A549 (cell line): ENCODE measurements at regions not wholly inside any gene's neighbourhood (a gene's known extent, or its start where the extent isn't known, plus 50 kb on each side); places are given as distances from the start of the nearest gene placed in this dataset.

ENCODE experiments used
- ATAC-seq, 2 experiments: fragments of 200-7000 bp in 1 of 2; fragments of >200 bp in 1 of 2; cut with Nextera tagmentation in 1 of 2; cut with Tn5 transposase in 1 of 2; 3 replicates each; pipeline versions ENCODE4 v1.8.0 to v1.9.1; 2018 to 2020; ENCODE audit warnings: mild to moderate bottlenecking in 1 of 2, moderate library complexity in 1 of 2
- CTCF ChIA-PET: fragments of 300-600 bp; sonication (Branson Sonifier 250); formaldehyde crosslinking; extraction: SDS; loops from one replicate; lab custom pipeline; 2021; ENCODE audit warnings: antibody characterized with exemption, inconsistent platforms; lab: Yijun Ruan, JAX
- POLR2A ChIA-PET: fragments of 350-600 bp; formaldehyde crosslinking; extraction: SDS; loops from one replicate; lab custom pipeline; 2021; ENCODE audit warnings: antibody characterized with exemption, inconsistent platforms; lab: Yijun Ruan, JAX
- DNase-seq, 2 experiments: peaks; one replicate each; pipeline versions ENCODE4 v3.0.0 to v3.0.0-alpha.2; 2011 to 2016; ENCODE audit warnings: low read depth in 1 of 2, low spot score in 1 of 2
- FAIRE-seq: peaks from 2 replicates; lab custom pipeline; 2011; peaks lifted over from hg19 to GRCh38; lab: Jason Lieb, UNC
- H3K27ac ChIP-seq, 2 experiments: fragments of >200 bp; sonication (Bioruptor Twin); formaldehyde crosslinking; 3 replicates each; pipeline ENCODE4 v1.5.1; 2016 to 2017
- H3K4me1 ChIP-seq: fragments of >200 bp; sonication (Bioruptor Twin); formaldehyde crosslinking; 3 replicates; pipeline ENCODE4 v1.6.1; 2016
- H3K4me2 ChIP-seq: fragments of >200 bp; sonication (Bioruptor Twin); formaldehyde crosslinking; 3 replicates; pipeline ENCODE4 v1.6.1; 2016
- H3K4me3 ChIP-seq: fragments of >200 bp; sonication (Bioruptor Twin); formaldehyde crosslinking; 3 replicates; pipeline ENCODE4 v1.5.1; 2016
- H3K9me3 ChIP-seq: fragments of >200 bp; sonication (Bioruptor Twin); formaldehyde crosslinking; 3 replicates; pipeline ENCODE4 v1.6.1; 2016
- BHLHE40 ChIP-seq: IDR thresholded peaks from 2 replicates; pipeline ENCODE4 v1.6.1; 2012; ENCODE audit warnings: low read depth, low read length, inconsistent platforms
- CBX2 ChIP-seq: fragments of 200-600 bp; sonication (generic); IDR thresholded peaks from 2 replicates; pipeline ENCODE4 v1.6.1; 2016; ENCODE audit warnings: low read depth, mild to moderate bottlenecking, borderline replicate concordance
- CBX8 ChIP-seq: fragments of 200-600 bp; sonication (generic); IDR thresholded peaks from 2 replicates; pipeline ENCODE4 v1.6.1; 2016
- CHD2 ChIP-seq: fragments of 150-350 bp; IDR thresholded peaks from 2 replicates; pipeline ENCODE4 v1.6.1; 2014; ENCODE audit warnings: low read length; ENCODE audit not compliant: partially characterized antibody
- CHD4 ChIP-seq: fragments of 200-600 bp; sonication (generic); IDR thresholded peaks from 2 replicates; pipeline ENCODE4 v1.6.1; 2016; ENCODE audit warnings: antibody characterized with exemption, mild to moderate bottlenecking, borderline replicate concordance
- EHF ChIP-seq: fragments of 250-450 bp; sonication (Bioruptor Pico); IDR thresholded peaks from 2 replicates; pipeline ENCODE4 v1.5.0; 2020; ENCODE audit warnings: mild to moderate bottlenecking
- EHMT2 ChIP-seq: fragments of 200-600 bp; sonication (generic); IDR thresholded peaks from 2 replicates; pipeline ENCODE4 v1.6.1; 2016; ENCODE audit warnings: antibody characterized with exemption, low read depth, mild to moderate bottlenecking, moderate library complexity
- EP300 ChIP-seq, 2 experiments: fragments of >200 bp; sonication (Bioruptor Twin); formaldehyde crosslinking; IDR thresholded peaks; 2 replicates in 1 of 2; 3 replicates in 1 of 2; pipeline ENCODE4 v1.6.1; 2016 to 2017
- ESRRA ChIP-seq: fragments of 150-350 bp; IDR thresholded peaks from 2 replicates; pipeline ENCODE4 v1.6.1; 2014; ENCODE audit warnings: mild to moderate bottlenecking, low read length, borderline replicate concordance
- FOXS1 ChIP-seq: fragments of 250-450 bp; sonication (Bioruptor Pico); IDR thresholded peaks from 2 replicates; pipeline ENCODE4 v1.5.0; 2020; ENCODE audit warnings: mild to moderate bottlenecking, moderate library complexity
- GATA3 ChIP-seq: IDR thresholded peaks from 2 replicates; pipeline ENCODE4 v1.6.1; 2012; ENCODE audit warnings: borderline replicate concordance
- HDAC2 ChIP-seq: fragments of 200-600 bp; sonication (generic); IDR thresholded peaks from 2 replicates; pipeline ENCODE4 v1.6.1; 2016
- HOXA7 ChIP-seq: fragments of 250-450 bp; sonication (Bioruptor Pico); IDR thresholded peaks from 2 replicates; pipeline ENCODE4 v1.5.0; 2020; ENCODE audit warnings: mild to moderate bottlenecking, moderate library complexity
- MAZ ChIP-seq: fragments of 150-350 bp; IDR thresholded peaks from 2 replicates; pipeline ENCODE4 v1.6.1; 2014; ENCODE audit warnings: antibody characterized with exemption, low read depth, low read length, borderline replicate concordance
- MYC ChIP-seq: IDR thresholded peaks from 2 replicates; pipeline ENCODE4 v1.6.1; 2012; ENCODE audit warnings: mild to moderate bottlenecking, inconsistent platforms, low read length, improper control_type of control experiment, borderline replicate concordance
- NFE2L2 ChIP-seq: fragments of 150-350 bp; conservative IDR thresholded peaks from 2 replicates; pipeline ENCODE4 v1.6.1; 2014; ENCODE audit warnings: low read length
- NPAS2 ChIP-seq: fragments of 250-450 bp; sonication (Bioruptor Pico); IDR thresholded peaks from 2 replicates; pipeline ENCODE4 v1.8.0; 2022; ENCODE audit warnings: mild to moderate bottlenecking, moderate library complexity, borderline replicate concordance
- PHF8 ChIP-seq: fragments of 200-600 bp; sonication (generic); IDR thresholded peaks from 2 replicates; pipeline ENCODE4 v1.6.1; 2016; ENCODE audit warnings: low read depth, mild to moderate bottlenecking, antibody characterized with exemption, moderate library complexity, borderline replicate concordance
- POLR2AphosphoS2 ChIP-seq: conservative IDR thresholded peaks from 2 replicates; pipeline ENCODE4 v1.6.1; 2012; ENCODE audit warnings: low read length, improper control_type of control experiment, inconsistent platforms
- RAD21 ChIP-seq, 2 experiments: fragments of >200 bp in 1 of 2; sonication (Bioruptor Twin) in 1 of 2; formaldehyde crosslinking in 1 of 2; IDR thresholded peaks in 1 of 2; conservative IDR thresholded peaks in 1 of 2; 2 replicates in 1 of 2; 3 replicates in 1 of 2; pipeline ENCODE4 v1.6.1; 2012 to 2018; ENCODE audit warnings: inconsistent platforms in 1 of 2
- RARB ChIP-seq: fragments of 250-450 bp; sonication (Bioruptor Pico); IDR thresholded peaks from 2 replicates; pipeline ENCODE4 v1.8.0; 2021; ENCODE audit warnings: mild to moderate bottlenecking, moderate library complexity
- RFX5 ChIP-seq: fragments of 450-650 bp; IDR thresholded peaks from 2 replicates; pipeline ENCODE4 v1.7.1; 2014; ENCODE audit warnings: antibody characterized with exemption, mild to moderate bottlenecking, moderate library complexity
- SREBF2 ChIP-seq: fragments of 450-650 bp; IDR thresholded peaks from 2 replicates; pipeline ENCODE4 v1.6.1; 2014; ENCODE audit warnings: mild to moderate bottlenecking, moderate library complexity
- ZC3H11A ChIP-seq: fragments of 450-650 bp; IDR thresholded peaks from 2 replicates; pipeline ENCODE4 v1.6.1; 2014; ENCODE audit warnings: antibody characterized with exemption, mild to moderate bottlenecking
- ZNF302 ChIP-seq: fragments of 250-450 bp; sonication (Bioruptor Pico); IDR thresholded peaks from 2 replicates; pipeline ENCODE4 v1.9.0; 2021; ENCODE audit warnings: inconsistent platforms, mild to moderate bottlenecking, moderate library complexity
- ZSCAN20 ChIP-seq: fragments of 250-450 bp; sonication (Bioruptor Pico); IDR thresholded peaks from 2 replicates; pipeline ENCODE4 v1.8.0; 2022; ENCODE audit warnings: mild to moderate bottlenecking, moderate library complexity
- WGBS: methylation state at CpG from one replicate; pipeline ENCODE4 v1.1.6; 2017; ENCODE audit errors: missing lambda C conversion rate; 5-methylcytosine and 5-hydroxymethylcytosine counted together
- TF ChIP-seq, protein P1 (sequence below): fragments of 150-350 bp; IDR thresholded peaks from 2 replicates; pipeline ENCODE4 v1.6.1; 2014; ENCODE audit warnings: low read depth, mild to moderate bottlenecking, low read length
- TF ChIP-seq, protein P2 (sequence below): IDR thresholded peaks from 2 replicates; pipeline ENCODE4 v1.6.1; 2012; ENCODE audit warnings: low read depth, borderline replicate concordance

DNA sequence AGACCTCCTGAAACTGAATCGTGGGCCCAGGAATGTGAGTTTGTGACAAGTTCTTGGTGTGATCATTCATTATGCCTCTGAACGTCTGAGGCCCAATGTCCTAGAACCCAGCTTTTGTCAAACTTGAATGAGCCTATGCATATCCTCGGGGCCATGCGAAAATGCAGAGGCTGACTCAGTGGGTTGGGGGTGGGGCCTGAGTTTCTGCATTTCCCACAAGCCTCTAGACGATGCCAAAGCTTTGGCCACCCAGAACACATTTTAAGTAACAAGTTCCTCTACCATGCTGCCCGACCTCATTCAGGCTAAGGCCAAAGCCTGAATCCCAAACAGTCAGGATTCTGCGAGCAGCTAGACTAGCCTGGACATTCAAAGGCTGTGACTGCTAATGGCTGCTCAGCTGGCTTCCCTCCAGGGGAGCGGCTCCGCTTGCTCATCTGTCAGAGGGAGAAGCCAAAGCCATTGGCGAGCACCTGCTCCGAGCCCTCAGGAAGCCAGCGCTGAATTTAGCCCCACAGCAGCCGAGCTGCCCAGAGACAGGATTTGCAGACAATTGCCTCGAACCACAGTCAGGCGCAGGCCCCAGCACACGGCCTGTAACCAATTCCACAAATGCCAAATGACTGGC is 177.5 kb downstream of the ZDHHC21 start:
- CTCF ChIA-PET = interaction anchor here (1.8 kb wide), 1 partner anchor 16 kb away, joined by 5 read pairs; no protein-coding TSS in a partner anchor

DNA sequence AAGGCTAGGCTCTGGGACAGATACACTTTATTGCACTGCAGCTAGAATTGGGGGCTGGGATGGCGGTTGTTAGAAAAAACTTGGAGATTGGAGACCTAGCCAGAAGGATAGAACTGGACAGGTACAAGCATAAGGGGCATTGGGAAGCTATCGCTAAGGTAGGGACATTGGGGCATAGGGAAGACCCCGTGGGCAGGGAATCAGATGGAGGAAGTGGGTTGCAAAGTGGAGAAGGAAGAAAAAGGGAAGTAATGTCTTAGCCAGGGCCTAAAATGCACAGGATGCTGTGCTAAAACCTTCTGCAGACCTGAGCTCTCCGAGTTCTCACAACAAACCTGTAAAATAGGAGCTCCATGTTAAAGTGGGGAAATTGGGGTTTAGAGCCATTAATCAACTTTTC is 178.2 kb downstream of the ZDHHC21 start:
- FAIRE-seq = no peak
- no peak overlapping the region for H3K4me2 ChIP-seq
- H3K9me3 ChIP-seq = no peaks in the 10 kb centered on the region
- no peaks in the 10 kb centered on the region for H3K4me1 ChIP-seq
- TF ChIP-seq CBX8 = no peak
- no peak for TF ChIP-seq RAD21 (conservative IDR thresholded peaks at IDR 0.05 in 1 of 2, IDR thresholded peaks at IDR 0.05 in 1 of 2)
- no peak for TF ChIP-seq SREBF2
- no peak for TF ChIP-seq MYC
- TF ChIP-seq RFX5 = no peak
- TF ChIP-seq EP300 (IDR thresholded peaks at IDR 0.05) = no peak
- no peak for TF ChIP-seq GATA3
- no peak for TF ChIP-seq CHD2
- no peak for TF ChIP-seq EHF (CRISPR knock-in tag)
- TF ChIP-seq ESRRA = no peak
- no peak for TF ChIP-seq NPAS2 (CRISPR knock-in tag)
- no peak for TF ChIP-seq CBX2
- no peak for TF ChIP-seq HOXA7 (CRISPR knock-in tag)
- TF ChIP-seq, protein P1, sequence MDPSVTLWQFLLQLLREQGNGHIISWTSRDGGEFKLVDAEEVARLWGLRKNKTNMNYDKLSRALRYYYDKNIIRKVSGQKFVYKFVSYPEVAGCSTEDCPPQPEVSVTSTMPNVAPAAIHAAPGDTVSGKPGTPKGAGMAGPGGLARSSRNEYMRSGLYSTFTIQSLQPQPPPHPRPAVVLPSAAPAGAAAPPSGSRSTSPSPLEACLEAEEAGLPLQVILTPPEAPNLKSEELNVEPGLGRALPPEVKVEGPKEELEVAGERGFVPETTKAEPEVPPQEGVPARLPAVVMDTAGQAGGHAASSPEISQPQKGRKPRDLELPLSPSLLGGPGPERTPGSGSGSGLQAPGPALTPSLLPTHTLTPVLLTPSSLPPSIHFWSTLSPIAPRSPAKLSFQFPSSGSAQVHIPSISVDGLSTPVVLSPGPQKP = no peak
- no peak for TF ChIP-seq ZNF302 (CRISPR knock-in tag)
- no peak for TF ChIP-seq POLR2AphosphoS2
- no peak for TF ChIP-seq MAZ
- TF ChIP-seq RARB (CRISPR knock-in tag) = no peak
- H3K4me3 ChIP-seq = no peak overlapping the region
- H3K27ac ChIP-seq = no peak overlapping the region
- CTCF ChIA-PET = interaction anchor here (1.8 kb wide), 1 partner anchor 16 kb away, joined by 5 read pairs; no protein-coding TSS in a partner anchor
- POLR2A ChIA-PET = no interaction called here
- 46% methylated on average over 4 of the region's 4 CpGs for WGBS
- ATAC-seq = no peak
- DNase-seq = no peak

More for the DNA sequence above, 177.5 kb downstream of the ZDHHC21 start:
- H3K4me2 ChIP-seq = no peak overlapping the region
- ATAC-seq = no peak
- FAIRE-seq = no peak
- TF ChIP-seq ZC3H11A = no peak
- TF ChIP-seq, protein P1 = no peak
- TF ChIP-seq ZNF302 (CRISPR knock-in tag) = no peak
- no peak for TF ChIP-seq CHD4
- TF ChIP-seq, protein P2, sequence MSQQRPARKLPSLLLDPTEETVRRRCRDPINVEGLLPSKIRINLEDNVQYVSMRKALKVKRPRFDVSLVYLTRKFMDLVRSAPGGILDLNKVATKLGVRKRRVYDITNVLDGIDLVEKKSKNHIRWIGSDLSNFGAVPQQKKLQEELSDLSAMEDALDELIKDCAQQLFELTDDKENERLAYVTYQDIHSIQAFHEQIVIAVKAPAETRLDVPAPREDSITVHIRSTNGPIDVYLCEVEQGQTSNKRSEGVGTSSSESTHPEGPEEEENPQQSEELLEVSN = no peak
- no peak for TF ChIP-seq RAD21 (conservative IDR thresholded peaks at IDR 0.05 in 1 of 2, IDR thresholded peaks at IDR 0.05 in 1 of 2)
- no peak for TF ChIP-seq ZSCAN20 (CRISPR knock-in tag)
- TF ChIP-seq ESRRA = no peak
- TF ChIP-seq FOXS1 (CRISPR knock-in tag) = no peak
- TF ChIP-seq NFE2L2 = no peak
- no peak for TF ChIP-seq MYC
- TF ChIP-seq SREBF2 = no peak
- no peak for TF ChIP-seq EHMT2
- TF ChIP-seq PHF8 = no peak
- no peak for TF ChIP-seq HDAC2
- no peak for TF ChIP-seq NPAS2 (CRISPR knock-in tag)
- TF ChIP-seq BHLHE40 = no peak
- H3K9me3 ChIP-seq = no peaks in the 10 kb centered on the region
- H3K4me1 ChIP-seq = no peaks in the 10 kb centered on the region
- no peak overlapping the region for H3K4me3 ChIP-seq
- no peak overlapping the region for H3K27ac ChIP-seq
- POLR2A ChIA-PET = no interaction called here
- DNase-seq = no peak
- WGBS = 69% methylated on average over 12 of the region's 16 CpGs
